AG10803 (cell line): ENCODE measurements at regions not wholly inside any gene's neighbourhood (a gene's known extent, or its start where the extent isn't known, plus 50 kb on each side); places are given as distances from the start of the nearest gene placed in this dataset.

Source experiments
- DNase-seq: peaks from one replicate; pipeline ENCODE4 v3.0.0; 2010; ENCODE audit warnings: low read depth
- H3K4me3 ChIP-seq: 2 replicates; pipeline ENCODE4 v1.5.1; 2011; ENCODE audit warnings: mild to moderate bottlenecking, low read length, control low read depth
- CTCF ChIP-seq: conservative IDR thresholded peaks from 2 replicates; pipeline ENCODE4 v1.5.1; 2011; ENCODE audit warnings: mild to moderate bottlenecking, low read length, control low read depth, inconsistent platforms

GRCh38 chr20:39398656-39399055 lies 436.5 kb downstream of the DHX35 start:
- no peak overlapping the region for H3K4me3 ChIP-seq
- no peak for TF ChIP-seq CTCF
- no peak for DNase-seq

- no peak for DNase-seq
- H3K4me3 ChIP-seq, result no peak overlapping the region
- no peak for TF ChIP-seq CTCF
Observed at GRCh38 chr20:39397646-39398045, 435.5 kb downstream of the DHX35 start.

GRCh38 chr20:39395478-39396291 lies 433.5 kb downstream of the DHX35 start:
- DNase-seq, result no peak
- no peak for TF ChIP-seq CTCF

GRCh38 chr20:39394461-39394860 lies 432.3 kb downstream of the DHX35 start:
- DNase-seq, result no peak
- no peak for TF ChIP-seq CTCF
- H3K4me3 ChIP-seq, result no peak overlapping the region

More at GRCh38 chr20:39395478-39396291, 433.5 kb downstream of the DHX35 start:
- no peak overlapping the region for H3K4me3 ChIP-seq

- no peak for DNase-seq
- TF ChIP-seq CTCF, result no peak
Observed at GRCh38 chr20:39390186-39390585, 428.0 kb downstream of the DHX35 start.

GRCh38 chr20:39381595-39381994 lies 419.5 kb downstream of the DHX35 start:
- DNase-seq, result no peak
- H3K4me3 ChIP-seq, result no peak overlapping the region
- TF ChIP-seq CTCF, result no peak

More at GRCh38 chr20:39390186-39390585, 428.0 kb downstream of the DHX35 start:
- H3K4me3 ChIP-seq, result no peak overlapping the region

- DNase-seq, result no peak
- no peak for TF ChIP-seq CTCF
- H3K4me3 ChIP-seq, result no peak overlapping the region
Observed at GRCh38 chr20:39378776-39379175, 416.6 kb downstream of the DHX35 start.
